ENCODE measurements at regions not wholly inside any gene's neighbourhood (a gene's known extent, or its start where the extent isn't known, plus 50 kb on each side); places are given as distances from the start of the nearest gene placed in this dataset.
"Not testable (repeated sequence)": the region's sequence is repeated elsewhere in the genome, so short reads cannot be mapped to it uniquely, and the experiment has no call there.

GRCh38 chr21:23660560-23660959, 1946.7 kb downstream of the MRPL39 start:
- DNase-seq = no peak

DNA sequence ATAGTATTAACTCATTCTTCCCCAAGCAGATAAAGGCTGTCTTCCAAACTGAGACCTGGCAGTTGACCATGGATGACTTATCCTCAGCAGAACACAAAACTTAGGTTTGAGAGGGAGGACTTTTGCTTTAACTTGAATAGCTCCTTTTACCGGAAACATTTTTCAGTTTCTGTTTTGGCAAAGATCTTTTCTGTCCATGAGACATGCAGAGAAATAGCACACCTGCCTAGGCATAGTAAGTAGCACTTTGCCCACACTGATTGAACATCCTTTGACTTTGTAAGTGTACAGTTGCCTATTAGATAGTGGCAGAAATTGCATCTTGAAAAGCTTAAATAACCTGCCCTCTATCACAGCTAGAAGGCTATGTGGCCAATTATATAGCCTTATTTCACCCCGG, 1962.5 kb downstream of the MRPL39 start:
- no peak for DNase-seq

GRCh38 chr21:23639721-23640120, 1967.6 kb downstream of the MRPL39 start:
- DNase-seq = no peak

GRCh38 chr21:23638131-23638695, 1969.1 kb downstream of the MRPL39 start:
- DNase-seq = no peak

GRCh38 chr21:23633447-23633940, 1973.8 kb downstream of the MRPL39 start:
- DNase-seq = no peak

- no peak for DNase-seq
Observed at GRCh38 chr21:23624281-23624680, 1983.0 kb downstream of the MRPL39 start.

GRCh38 chr21:23613014-23613413, 1994.3 kb downstream of the MRPL39 start:
- no peak for DNase-seq

- no peak for DNase-seq
Observed at GRCh38 chr21:23612210-23612609, 1995.1 kb downstream of the MRPL39 start.

- no peak for DNase-seq
Observed at GRCh38 chr21:23607782-23608431, 1999.4 kb downstream of the MRPL39 start.

DNA sequence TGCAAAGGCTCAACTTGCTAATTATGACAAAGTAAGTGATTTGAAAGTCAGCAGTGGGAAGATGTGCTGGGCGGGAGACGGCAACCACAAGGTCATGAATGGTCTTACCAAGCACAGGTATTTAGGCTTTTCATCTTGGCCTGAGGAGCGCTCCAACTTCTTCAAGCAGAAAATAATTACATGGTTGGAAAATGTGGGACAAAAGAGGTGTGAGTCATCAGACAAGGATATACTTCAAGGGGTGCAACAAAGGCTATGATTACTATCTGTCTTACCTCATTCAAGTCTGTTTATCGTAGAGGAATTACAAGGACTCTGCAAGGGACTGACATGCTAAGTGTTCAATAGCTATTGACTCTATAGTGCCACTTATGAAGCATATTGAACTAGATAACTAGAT, 2005.7 kb downstream of the MRPL39 start:
- DNase-seq = no peak

DNA sequence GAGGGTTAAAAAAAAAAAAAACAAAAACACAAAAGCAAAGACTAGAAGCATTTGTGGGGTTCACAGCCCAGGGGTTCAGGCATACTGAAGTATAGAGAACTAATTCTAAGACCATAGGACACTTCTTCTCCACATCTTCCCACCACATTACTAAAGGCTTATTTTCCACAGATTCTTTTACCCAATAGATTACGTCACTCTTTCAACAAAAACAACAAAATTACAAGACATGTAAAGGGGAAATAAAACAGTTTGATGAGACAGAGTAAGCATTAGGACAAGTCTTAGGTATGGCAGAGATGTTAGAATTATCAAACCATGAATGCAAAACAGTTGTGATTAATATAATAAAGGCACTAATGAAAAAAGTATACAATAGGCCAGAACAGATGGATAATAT, 2013.7 kb downstream of the MRPL39 start:
- no peak for DNase-seq

- no peak for DNase-seq
Observed at GRCh38 chr21:23585419-23585818, 2021.9 kb downstream of the MRPL39 start.

DNA sequence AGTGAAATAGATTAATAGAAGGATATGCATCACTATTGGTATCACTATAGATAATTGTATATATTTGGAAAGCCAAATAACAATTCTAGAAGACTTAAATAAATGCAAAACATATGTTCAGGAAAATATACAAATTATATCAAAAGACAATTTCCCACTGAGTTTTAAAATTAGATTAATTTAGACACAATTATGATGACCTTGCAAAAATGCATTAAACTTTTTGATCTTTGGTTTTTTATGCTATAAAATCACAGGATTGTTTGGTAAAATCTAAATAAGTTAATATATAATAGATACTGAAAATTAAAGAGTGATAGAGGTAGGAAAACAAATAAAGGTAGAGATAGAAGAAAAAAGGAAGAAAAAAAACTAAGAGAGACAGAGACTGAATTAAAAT, 2027.7 kb downstream of the MRPL39 start:
- DNase-seq = no peak

GRCh38 chr21:23578027-23578426, 2029.3 kb downstream of the MRPL39 start:
- DNase-seq = no peak

DNA sequence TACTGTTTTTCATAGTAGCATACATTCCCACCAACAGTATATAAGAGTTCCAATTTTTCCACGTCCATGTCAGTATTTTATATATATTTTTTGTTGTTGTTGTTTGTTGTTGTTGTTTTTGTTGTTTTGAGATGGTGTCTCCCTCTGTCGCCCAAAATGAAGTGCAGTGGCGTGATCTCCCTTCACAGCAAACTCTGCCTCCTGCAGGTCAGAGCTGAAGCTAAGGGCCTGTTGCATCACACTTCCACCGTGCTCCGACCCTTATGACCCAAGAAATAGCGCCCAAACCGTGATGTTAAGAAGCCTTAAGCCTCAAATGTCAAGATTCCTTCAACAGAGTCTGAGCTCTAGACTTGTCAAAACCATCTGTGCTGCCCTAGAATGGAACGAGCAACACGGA, 2032.3 kb downstream of the MRPL39 start:
- DNase-seq = no peak

DNA sequence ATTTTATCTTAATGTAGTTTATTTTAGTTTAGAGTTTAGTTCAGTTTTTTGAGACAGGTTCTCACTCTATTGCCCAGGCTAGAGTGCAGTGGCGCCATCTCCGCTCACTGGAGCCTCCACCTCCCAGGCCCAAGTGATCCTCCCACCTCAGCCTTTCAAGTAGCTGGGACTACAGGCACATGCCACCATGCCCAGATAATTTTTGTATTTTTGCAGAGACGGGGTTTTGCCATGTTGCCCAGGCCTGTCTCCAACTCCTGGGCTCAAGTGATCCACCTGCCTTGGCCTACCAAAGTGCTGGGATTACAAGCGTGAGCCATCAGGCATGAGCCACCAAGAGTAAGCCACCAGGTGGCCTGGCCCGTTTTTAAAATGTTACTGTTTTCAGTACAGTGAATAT, 2058.4 kb downstream of the MRPL39 start:
- DNase-seq = not testable (repeated sequence)

GRCh38 chr21:23543333-23543732, 2063.9 kb downstream of the MRPL39 start:
- no peak for DNase-seq

DNA sequence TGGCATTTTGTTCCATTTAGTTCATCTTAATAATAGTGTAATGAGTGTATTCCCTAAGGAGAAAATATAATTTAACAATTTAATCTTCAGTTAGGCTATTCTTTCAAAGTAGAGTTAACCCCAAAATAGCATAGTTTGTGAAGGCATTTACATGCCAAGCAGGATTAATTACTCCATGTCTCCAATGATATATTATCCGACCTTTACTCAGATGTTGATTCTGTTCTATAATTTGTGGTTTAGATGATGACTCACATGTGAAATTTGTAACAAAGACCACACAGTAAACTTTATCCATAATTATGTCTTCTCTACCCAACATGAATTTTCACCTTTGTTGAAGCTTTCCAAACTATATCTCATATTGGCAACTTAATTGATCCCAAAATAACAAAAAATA, 2065.2 kb downstream of the MRPL39 start:
- DNase-seq = no peak

- DNase-seq = no peak
Observed at GRCh38 chr21:23541571-23541970, 2065.7 kb downstream of the MRPL39 start.

DNA sequence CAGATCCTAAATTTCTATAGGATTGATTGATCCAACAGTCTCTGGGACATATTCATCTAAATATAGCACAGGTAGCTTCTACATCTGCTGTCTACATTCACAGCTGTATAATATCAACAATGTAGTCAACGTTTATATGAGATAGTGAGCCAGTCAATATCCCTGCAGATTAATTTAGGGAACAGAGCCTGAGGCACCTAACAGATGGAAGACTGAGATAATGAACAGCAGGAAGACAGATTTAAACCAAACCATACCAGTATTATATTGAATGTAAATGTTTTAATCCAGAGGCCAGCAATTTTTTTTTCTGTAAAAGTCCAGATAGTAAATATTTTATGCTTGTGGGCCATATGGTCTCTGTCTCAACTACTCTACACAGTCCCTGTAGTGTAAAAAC, 2072.4 kb downstream of the MRPL39 start:
- DNase-seq = no peak

DNA sequence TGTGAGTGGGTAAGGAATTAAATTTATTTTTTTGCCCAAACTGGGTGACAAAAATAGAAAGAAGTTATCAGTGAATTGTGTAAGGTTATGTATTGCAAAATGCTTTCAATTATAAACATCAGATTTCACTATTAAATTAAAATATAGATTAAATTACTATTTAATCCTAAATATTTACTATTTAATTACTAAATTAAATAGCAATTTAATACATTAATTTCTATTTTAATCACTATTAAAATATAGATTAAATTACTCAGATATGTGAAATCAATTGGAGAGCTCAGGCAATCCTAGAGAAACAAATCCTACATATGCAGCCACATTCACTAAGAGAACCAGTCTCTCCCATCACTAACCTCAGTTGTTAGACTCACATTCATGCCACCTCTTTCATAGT, 2075.8 kb downstream of the MRPL39 start:
- DNase-seq = no peak

GRCh38 chr21:23524685-23525084, 2082.6 kb downstream of the MRPL39 start:
- DNase-seq = no peak

- DNase-seq = no peak
Observed at GRCh38 chr21:23522751-23523150, 2084.5 kb downstream of the MRPL39 start.

DNA sequence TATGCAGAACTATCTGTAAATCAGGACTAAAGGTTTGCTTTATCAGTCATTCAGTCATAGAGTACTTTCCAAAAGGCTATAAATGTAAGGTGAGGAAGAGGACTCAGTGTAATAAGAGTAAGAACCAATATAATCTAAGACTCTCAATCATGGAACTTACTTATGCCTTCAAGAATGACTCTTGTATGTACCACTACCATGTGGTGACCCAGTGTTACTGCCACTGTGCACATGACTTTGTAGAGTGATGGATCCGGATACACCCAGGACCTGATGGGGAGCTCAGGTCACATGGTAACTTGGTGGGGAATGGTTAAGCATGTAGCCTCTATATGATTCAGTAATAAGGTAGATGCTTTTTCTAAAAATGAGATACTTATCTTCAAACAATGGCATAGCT, 2099.8 kb downstream of the MRPL39 start:
- no peak for DNase-seq

DNA sequence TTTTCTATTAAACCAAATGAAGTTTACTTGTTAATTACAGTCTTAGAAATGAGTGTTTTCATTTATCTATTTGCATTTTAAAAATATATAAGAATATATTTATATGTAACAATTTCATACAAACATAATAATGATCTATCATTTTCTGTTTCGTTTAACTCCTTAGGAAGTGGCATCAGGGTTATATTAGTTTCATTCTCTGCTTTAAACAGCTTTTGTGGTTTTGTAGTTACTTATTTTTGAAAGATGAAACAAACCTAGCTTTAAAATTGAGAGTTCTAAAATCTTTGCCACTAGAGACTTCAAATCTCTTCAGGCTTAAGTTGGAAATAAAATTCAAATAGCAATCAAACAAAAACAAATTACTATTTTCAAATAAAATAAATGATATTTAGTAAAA, 2110.6 kb downstream of the MRPL39 start:
- no peak for DNase-seq
